HG03460 (cell line): ENCODE measurements at regions not wholly inside any gene's neighbourhood (a gene's known extent, or its start where the extent isn't known, plus 50 kb on each side); places are given as distances from the start of the nearest gene placed in this dataset.
"Not testable (repeated sequence)": the region's sequence is repeated elsewhere in the genome, so short reads cannot be mapped to it uniquely, and the experiment has no call there.

Experiments
- ATAC-seq: cut with Tn5 transposase; IDR thresholded peaks from one replicate; pipeline ENCODE4 v1.9.1; 2021; ENCODE audit not compliant: unreplicated experiment

GRCh38 chr10:61612450-61612849 lies 50.3 kb upstream of the CABCOCO1 start:
- ATAC-seq = no peak

DNA sequence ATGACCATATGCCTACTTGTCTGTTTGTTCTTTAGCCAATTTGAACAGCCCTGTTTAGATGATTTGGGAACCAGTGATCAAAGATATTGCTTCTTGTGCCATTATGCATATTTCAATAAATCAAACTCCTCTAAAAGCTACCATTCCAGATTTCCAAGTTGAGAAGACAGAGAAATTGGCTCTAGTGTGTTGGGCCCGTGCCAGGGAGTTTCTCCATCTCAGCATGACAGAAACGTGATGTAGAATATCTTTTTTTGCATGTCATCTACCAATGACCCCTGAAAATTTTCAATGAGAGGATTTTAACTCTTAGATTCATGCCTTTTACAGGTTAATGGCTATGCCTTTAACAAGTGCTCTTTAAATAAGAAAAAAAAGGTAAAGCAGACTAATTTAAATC lies 50.7 kb upstream of the CABCOCO1 start:
- no peak for ATAC-seq

GRCh38 chr10:61609701-61610100 lies 53.0 kb upstream of the CABCOCO1 start:
- ATAC-seq = no peak

DNA sequence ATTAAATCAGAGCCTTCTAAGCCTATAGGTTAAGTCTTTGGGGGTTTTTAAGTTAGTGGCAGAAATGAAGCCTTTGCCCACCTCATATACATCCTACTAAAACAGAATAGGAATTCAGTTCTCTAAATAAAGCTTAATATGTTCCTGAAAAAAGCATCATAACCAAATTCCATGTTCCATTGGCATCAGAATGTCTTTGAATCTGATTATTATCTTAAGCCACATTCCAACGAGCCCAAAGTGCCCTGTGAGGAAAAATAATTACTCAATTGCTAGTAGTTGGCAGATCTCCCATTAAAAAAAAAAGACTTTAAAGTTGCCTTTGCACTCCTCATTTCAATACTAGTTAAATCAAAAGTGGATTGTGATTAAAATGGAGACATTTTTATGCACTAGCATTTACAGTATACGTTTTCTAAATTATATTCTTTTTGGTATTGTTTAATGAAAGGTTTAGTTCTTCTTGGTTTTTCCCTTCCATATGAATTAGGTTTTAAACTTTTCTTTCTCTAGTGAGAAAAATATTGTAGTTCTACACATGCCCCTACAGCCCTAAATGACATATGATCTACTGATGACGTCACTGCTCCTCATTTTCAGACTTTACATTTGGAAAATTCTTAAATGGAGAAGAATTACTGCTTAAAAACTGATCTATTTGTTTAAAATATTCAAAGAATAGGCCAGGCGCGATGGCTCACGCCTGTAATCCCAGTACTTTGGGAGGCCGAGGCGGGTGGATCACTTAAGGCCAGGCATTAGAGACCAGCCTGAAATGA lies 54.3 kb upstream of the CABCOCO1 start:
- no peak for ATAC-seq

DNA sequence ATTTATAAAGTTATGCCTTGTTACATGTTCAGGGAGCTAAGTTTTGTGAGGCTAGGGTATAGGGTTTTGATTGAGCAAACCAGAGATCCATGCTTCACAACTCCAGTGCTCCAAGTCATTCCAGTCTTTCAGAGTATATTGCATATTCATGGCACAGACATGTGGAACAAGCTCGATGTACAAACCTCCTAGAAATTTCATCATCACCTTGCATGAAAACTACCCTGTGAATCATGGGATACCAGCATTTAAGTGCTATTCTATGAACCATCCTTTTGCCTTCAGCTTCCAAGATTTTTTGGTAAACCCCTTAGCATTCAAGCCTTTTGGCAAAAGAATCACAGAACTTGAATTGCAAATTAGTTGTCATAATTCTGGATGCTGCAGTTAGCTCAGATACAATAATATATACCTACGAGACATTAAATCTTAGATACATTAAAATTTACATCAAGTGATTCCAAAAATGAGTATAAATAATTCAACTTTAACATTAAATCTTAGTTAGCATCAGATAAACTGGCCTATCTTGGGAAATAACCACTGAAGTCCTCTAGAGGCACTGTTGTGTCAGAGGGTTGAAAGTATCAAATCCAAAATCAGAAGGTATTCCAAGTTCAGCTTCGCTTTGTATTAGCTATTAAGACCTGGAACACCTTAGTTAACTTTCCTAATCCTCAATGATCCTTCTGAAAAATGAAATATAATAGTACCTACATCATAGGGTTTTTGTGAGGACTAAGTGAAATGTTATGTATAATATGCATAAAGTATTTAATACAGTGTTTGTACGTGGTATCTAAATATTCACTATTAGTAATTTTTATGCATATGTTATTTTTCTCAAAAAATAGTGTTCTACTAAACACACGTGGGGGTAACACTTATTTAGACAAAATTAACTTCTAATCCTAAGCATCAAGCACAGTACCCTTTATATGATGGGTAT lies 55.5 kb upstream of the CABCOCO1 start:
- ATAC-seq = no peak

- no peak for ATAC-seq
Observed at GRCh38 chr10:61605221-61605620, 57.5 kb upstream of the CABCOCO1 start.

DNA sequence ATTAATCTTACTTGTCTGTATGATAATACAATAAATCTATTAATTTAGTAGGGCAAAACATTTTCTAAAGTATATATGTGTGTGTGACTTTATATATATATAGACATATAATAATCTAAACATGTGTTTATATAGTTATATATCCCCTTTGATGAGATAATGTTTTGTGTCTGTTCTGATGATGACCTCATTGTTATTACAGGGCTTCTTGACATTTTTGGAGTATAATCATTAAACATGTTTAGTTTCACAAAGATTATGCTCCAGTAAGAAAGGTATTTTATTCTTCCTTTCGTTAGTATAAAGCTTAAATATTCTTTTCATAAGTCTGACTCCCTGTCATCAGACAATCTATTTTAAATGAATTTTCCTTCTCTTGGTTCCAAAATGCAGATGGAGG lies 62.3 kb upstream of the CABCOCO1 start:
- no peak for ATAC-seq

DNA sequence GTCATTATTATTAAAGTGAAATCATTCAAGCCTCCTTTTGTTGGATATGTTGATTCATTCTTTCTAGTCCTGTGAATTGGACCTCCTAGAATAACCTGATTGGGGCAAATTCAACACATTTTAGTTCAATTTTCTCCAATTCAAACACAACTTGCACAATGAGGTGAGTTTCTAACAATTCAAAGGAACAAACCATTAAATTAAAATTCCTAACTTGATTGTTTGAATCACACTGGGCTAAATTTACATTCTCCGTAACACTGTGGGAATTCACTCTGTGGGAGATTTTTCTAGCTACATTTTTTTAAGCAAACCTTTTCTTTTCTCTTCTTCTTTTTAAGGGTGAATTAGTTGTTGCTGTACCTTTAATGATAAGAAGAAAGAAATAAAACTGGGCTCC lies 68.3 kb upstream of the CABCOCO1 start:
- no peak for ATAC-seq

DNA sequence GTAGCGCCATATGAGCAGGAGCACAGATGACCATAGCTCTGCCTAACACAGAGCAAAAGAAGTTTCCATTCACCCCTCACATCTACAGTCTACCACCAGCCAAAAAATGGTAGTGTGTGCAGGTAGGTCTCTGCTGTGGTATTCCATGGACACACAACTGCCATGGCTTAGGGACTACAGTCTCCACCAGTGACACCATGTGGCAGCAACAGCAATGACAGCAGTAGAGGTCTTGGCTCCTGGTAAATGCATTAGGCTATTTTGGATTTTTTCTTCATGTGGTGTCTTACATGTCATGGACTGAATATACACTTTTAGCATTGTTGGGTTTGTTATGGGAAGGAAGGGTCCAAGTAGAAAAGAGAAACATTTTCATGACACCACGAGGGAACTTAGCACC lies 70.1 kb upstream of the CABCOCO1 start:
- ATAC-seq = no peak

DNA sequence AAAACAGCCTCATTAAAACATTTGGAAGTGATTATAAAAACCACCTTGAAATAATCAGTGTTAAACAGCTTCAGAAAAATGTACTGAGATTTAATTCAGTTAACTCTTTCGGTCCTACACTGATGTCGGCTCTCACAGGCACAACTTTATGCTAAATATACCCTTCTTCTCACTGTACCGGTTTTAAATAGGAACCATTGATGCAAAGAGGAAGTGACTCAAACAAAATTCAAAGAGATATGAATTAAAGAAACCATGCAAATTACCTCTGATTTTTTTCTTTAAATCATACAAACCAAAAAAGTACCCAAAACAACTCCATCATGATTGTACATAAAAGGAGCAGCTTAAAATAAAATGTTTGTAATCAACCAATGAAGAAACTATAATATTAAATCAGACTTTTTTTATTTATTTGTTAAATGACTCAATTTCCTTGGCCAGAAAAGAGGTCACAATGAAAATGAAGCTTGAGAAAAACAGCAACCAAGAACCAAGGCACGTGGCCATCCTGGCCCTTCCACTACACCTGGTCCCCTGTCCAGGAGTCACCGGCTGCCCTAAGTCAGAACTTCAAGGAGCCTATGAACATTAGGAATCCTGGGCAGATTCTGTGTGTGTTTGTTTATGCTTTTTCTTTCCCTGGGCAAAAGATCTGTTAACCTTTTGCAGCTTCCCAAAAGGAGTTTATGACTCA lies 73.0 kb upstream of the CABCOCO1 start:
- ATAC-seq = no peak

DNA sequence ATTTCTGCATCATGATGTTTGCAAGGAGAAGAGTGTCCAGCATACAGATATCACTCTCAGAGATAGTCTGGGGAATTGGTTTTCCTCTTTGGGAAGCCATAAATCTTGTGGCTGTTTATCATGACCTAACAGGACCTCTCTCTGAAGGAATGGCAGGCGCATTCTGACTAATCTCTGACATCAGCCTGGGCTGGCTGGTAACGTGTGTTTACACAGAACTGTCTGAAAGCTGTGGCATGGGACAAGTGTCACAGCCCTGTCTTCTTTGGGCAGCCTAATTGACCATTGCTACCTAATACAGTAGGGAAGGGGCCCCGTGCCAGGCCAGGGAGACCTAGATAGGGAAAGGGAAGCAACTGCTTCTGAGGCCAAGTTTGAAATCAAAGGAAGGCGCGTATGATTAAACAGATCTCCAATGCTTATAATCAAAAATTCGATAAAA lies 73.9 kb upstream of the CABCOCO1 start:
- ATAC-seq = no peak

GRCh38 chr10:61586829-61587228 lies 75.9 kb upstream of the CABCOCO1 start:
- no peak for ATAC-seq

- ATAC-seq = no peak
Observed at GRCh38 chr10:61580608-61581007, 82.1 kb upstream of the CABCOCO1 start.

DNA sequence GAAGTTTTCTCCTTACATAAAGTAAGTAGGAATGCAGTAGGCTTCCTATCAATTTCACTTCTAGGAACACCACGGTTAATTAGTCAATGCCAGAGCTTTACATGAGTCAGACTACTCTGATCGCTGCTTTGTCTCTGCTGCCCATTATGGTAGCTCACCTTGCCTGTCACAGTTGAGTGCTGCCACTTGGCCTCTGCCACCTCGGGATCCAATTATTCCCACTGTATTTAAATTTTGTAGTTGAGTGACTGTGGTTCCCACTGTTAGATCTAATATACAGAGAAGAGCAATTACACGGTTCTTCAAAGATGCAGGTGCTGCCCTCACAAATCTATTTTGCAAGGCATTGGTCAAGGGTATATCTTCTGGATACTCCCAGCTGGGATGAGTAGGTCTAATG lies 92.5 kb upstream of the CABCOCO1 start:
- ATAC-seq = not testable (repeated sequence)

- no peak for ATAC-seq
Observed at GRCh38 chr10:61567729-61568128, 95.0 kb upstream of the CABCOCO1 start.

GRCh38 chr10:61565819-61566560 lies 96.7 kb upstream of the CABCOCO1 start:
- ATAC-seq = no peak

GRCh38 chr10:61564444-61564843 lies 98.3 kb upstream of the CABCOCO1 start:
- ATAC-seq = no peak

GRCh38 chr10:61559615-61560014 lies 103.1 kb upstream of the CABCOCO1 start:
- no peak for ATAC-seq

- ATAC-seq = no peak
Observed at GRCh38 chr10:61558188-61558587, 104.5 kb upstream of the CABCOCO1 start.

- no peak for ATAC-seq
Observed at GRCh38 chr10:61554925-61555324, 101.7 kb upstream of the TMEM26 start.

- no peak for ATAC-seq
Observed at GRCh38 chr10:61549861-61550260, 96.7 kb upstream of the TMEM26 start.
